ENCODE measurements at regions not wholly inside any gene's neighbourhood (a gene's known extent, or its start where the extent isn't known, plus 50 kb on each side); places are given as distances from the start of the nearest gene placed in this dataset.

DNA sequence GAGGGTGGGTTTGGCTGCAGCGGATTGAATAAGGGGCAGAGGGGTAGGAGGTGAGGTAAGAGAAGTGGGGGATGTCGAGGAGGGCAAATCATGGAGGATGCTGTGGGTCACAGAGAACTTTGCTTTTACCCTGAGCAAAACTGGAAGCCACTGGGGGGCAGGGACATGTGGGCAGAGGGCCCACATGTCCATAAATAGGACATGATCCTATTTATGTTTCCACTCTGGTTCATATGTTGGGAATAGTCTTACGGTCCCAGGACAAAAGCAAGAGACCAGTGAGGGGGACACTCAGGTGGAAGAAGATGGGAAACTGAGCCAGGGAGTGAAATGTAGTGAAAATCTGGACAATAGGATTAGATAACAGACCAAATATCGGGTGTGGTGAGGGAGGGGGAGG lies 85.5 kb upstream of the MRPS22 start:
- no peak for TF ChIP-seq CTCF (IDR thresholded peaks at IDR 0.05; ENCODE audit: unreplicated experiment)
- Mint-ChIP-seq H3K27ac (no peak overlapping the region), H3K4me3 (no peak overlapping the region), H3K36me3 (no peaks in the 10 kb centered on the region), H3K9me3 (no peaks in the 10 kb centered on the region), H3K27me3 (ENCODE audit: low read depth) (peaks cover 52% of the 10 kb centered on the region), H3K4me1 (no peaks in the 10 kb centered on the region)
- no peak for DNase-seq (ENCODE audit: low spot score in 2 of 2, unreplicated experiment in 2 of 2)

GRCh38 chr3:139259398-139259797 lies 84.4 kb upstream of the MRPS22 start:
- Mint-ChIP-seq H3K27me3 (ENCODE audit: low read depth) (peaks cover 45% of the 10 kb centered on the region), H3K4me3 (no peak overlapping the region), H3K36me3 (no peaks in the 10 kb centered on the region), H3K9me3 (no peaks in the 10 kb centered on the region), H3K4me1 (no peaks in the 10 kb centered on the region), H3K27ac (no peak overlapping the region)
- DNase-seq (ENCODE audit: low spot score in 2 of 2, unreplicated experiment in 2 of 2) = no peak
- TF ChIP-seq CTCF (IDR thresholded peaks at IDR 0.05; ENCODE audit: unreplicated experiment) = no peak

DNA sequence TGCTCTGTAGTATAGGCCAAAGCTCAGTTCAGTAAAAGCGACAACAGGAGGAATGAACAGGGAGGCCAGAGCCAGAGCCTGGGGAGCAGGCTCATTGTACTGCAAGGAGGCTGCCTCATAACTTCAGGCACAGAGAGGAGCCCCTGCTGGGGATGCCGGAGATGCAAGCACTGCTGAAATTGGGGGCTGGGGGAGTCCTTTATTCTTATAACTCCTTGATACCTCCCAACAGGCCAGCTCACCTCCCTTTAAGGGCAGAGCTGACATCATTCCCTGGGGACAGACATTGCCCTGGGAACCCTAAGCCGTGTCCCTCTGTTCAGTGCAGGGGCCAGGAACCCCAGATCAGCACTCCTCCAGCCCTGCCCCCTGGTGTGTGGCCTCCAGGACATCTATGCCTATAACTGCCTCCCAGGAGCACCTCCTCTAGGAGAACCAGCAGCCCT lies 83.8 kb upstream of the MRPS22 start:
- Mint-ChIP-seq H3K27me3 (ENCODE audit: low read depth) (peaks cover 43% of the 10 kb centered on the region), H3K27ac (no peak overlapping the region), H3K4me3 (no peak overlapping the region), H3K4me1 (no peaks in the 10 kb centered on the region), H3K36me3 (no peaks in the 10 kb centered on the region), H3K9me3 (no peaks in the 10 kb centered on the region)
- no peak for DNase-seq (ENCODE audit: low spot score in 2 of 2, unreplicated experiment in 2 of 2)
- TF ChIP-seq CTCF (IDR thresholded peaks at IDR 0.05; ENCODE audit: unreplicated experiment) = no peak

DNA sequence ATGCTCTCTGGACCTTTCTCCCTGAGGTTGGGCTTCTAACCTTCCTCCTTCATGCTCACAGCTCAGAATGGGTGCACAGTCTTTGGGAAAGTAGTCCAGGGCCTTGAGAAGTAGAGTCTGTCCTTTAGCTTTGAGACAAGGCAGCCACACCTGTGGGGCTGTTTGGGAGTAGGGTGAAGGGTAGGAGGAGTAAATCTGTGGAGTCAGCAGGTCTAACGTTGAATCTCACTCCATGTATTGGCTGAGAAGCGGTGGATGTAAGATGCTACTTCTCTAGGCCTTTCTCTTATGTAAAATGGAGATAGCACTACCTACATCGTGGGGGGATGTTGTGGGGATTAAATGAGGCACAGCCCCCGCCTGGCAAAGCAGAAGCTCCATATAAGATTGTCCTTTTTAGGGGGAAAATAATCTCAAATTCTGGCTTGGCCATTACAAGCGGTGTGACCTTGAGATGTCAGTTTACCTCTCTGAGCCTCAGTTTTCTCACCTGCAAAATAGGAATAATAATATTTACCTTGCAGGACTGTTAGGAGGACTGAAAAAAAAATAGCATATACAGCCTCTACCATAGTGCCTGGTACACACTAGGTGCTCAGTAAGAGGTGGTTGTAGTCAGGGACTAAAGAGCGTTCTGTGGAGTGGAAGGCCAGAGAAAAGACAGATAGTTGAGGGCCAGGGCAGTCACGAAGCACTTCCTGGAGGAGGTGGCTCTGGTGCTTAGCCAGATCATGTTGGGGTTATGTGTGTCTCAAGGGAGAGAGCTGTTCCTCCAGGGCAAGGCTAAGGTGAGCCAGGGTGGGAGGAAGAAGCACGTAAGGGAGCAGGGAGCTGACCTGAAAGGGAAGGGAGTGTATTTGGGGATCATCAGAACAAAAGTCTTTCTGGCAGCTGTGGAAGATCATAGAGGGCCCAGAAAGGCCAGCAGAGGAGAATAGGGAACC lies 82.8 kb upstream of the MRPS22 start:
- peak in 1 of 2 experiments; percentile 3 for DNase-seq (ENCODE audit: low spot score in 2 of 2, unreplicated experiment in 2 of 2)
- no peaks in the 10 kb centered on the region for H3K9me3 Mint-ChIP-seq
- H3K4me1 Mint-ChIP-seq = no peaks in the 10 kb centered on the region
- H3K27ac Mint-ChIP-seq = no peak overlapping the region
- H3K36me3 Mint-ChIP-seq = no peaks in the 10 kb centered on the region
- H3K4me3 Mint-ChIP-seq = no peak overlapping the region
- peaks cover 46% of the 10 kb centered on the region for H3K27me3 Mint-ChIP-seq (ENCODE audit: low read depth)
- TF ChIP-seq CTCF (IDR thresholded peaks at IDR 0.05; ENCODE audit: unreplicated experiment) = no peak

DNA sequence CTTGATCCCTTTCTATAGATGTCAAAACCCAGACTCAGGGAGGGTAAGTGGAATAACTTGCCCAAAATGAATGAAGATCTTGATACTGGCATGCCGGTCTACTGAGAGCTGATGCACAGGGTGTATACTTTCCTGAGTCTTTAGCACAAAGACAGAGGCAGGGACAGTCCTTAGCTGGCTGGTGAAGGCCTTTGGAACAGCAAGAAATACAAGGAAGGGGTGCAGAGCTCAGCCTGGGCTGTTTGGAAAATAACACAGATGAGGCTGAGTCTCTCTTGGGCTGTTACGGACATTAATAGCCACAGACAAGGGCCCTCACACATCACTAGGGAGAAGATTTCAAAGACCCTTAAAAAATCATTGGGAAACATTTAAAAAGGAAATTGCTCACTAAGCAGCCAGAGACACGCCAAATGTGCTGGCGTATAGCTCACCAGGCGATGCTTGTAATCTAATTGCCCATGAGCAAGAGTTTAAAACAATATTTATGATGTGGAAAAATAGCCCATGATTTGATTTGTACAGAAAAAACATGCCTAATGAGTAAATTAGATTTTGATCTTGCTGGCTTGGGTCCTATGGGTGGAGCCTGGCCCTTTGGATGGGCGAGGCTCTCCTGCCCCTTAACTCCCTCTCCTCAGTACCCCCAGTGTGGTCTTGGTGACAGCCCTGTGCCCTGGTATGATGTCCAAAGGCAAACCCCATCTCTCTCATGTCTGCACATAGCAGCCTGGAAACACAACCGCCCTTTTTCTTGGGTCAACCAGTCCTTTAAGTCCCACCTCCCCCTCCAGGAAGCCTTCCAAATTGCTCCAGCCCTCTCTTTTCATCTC lies 81.8 kb upstream of the MRPS22 start:
- Mint-ChIP-seq H3K9me3 (no peaks in the 10 kb centered on the region), H3K4me1 (no peaks in the 10 kb centered on the region), H3K27ac (no peak overlapping the region), H3K27me3 (ENCODE audit: low read depth) (peaks cover 44% of the 10 kb centered on the region), H3K4me3 (no peak overlapping the region), H3K36me3 (no peaks in the 10 kb centered on the region)
- TF ChIP-seq CTCF (IDR thresholded peaks at IDR 0.05; ENCODE audit: unreplicated experiment) = no peak
- DNase-seq (ENCODE audit: low spot score in 2 of 2, unreplicated experiment in 2 of 2) = no peak

All from mesothelial cell of epicardium (in vitro differentiated cells).